GM18907 (cell line): ENCODE measurements at regions not wholly inside any gene's neighbourhood (a gene's known extent, or its start where the extent isn't known, plus 50 kb on each side); places are given as distances from the start of the nearest gene placed in this dataset.

Experiments
- ATAC-seq: cut with Tn5 transposase; IDR thresholded peaks from one replicate; pipeline ENCODE4 v1.9.1; 2021; ENCODE audit warnings: mild to moderate bottlenecking, moderate library complexity; ENCODE audit not compliant: unreplicated experiment

GRCh38 chr4:180566492-180566891 lies 1676.7 kb upstream of the TENM3 start:
- ATAC-seq: no peak

- no peak for ATAC-seq
These were observed 1676.1 kb upstream of the TENM3 start for GRCh38 chr4:180567080-180567479.

- ATAC-seq: no peak
These were observed 1671.6 kb upstream of the TENM3 start for GRCh38 chr4:180571516-180572055.

- ATAC-seq: no peak
These were observed 1665.0 kb upstream of the TENM3 start for GRCh38 chr4:180578175-180578574.

DNA sequence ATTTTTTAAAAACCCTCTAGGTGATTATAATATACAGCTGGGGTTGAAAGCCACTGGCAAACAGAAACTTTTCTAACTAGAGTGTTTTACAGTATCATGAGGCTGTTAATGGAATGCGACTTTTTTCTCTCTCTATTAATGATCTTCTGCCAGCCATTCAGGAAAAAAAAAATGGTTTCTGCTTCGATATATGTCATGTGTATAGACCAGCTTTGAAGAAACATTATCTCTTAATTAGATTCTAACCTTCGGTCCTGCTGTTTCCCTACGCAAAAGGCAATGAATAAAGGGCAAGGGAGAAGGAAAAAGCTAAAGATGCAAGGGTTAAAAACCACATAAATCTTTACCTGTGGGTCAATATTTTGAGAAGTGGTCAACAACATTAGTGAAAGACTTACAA lies 1662.1 kb upstream of the TENM3 start:
- ATAC-seq: no peak

DNA sequence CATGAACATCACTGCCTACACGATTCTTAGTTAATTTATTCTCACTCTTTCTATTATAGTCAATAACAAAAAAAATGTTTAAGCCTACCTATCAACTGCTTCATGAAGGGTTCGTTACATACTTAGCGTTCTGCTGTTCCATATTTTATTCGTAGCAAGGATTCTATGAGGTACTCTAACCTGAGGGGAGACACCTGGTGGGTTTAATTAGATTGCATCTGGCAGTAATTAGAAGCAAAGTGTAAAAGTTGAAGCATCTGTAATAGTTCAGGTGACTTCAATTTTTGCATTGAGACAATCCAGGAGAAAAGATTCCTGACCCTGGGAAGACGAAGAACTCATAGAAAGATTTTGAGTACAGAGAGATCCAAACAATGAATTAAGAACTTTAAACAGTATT lies 1655.8 kb upstream of the TENM3 start:
- no peak for ATAC-seq

GRCh38 chr4:180589575-180589974 lies 1653.6 kb upstream of the TENM3 start:
- ATAC-seq: no peak

DNA sequence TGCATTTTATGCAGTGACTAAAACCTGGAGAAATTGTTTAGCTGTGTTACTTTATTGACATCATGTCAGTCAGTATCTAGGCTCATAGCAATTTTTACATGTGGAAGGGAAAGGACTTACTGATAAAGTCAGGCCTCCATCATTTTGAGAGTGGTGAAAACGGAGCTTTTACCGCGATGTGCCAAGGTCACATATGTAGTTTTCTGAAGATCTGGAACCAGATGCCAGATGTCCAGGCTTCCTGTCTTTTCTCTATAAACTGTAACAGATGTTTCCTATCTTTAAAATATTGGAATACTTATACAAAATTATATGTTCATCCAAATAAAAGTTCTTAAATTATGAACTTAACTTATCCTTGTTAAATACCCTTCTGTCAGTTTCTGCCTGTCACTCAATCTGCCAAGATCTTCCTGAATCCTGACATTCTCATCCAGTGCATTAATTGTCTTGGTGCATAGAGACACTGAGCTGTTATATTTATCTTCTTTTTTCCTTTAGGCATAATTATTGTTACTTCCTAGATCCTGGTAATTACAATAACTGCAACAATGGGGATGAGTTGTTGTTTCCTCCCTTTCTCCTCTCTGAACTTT lies 1646.2 kb upstream of the TENM3 start:
- ATAC-seq: no peak

DNA sequence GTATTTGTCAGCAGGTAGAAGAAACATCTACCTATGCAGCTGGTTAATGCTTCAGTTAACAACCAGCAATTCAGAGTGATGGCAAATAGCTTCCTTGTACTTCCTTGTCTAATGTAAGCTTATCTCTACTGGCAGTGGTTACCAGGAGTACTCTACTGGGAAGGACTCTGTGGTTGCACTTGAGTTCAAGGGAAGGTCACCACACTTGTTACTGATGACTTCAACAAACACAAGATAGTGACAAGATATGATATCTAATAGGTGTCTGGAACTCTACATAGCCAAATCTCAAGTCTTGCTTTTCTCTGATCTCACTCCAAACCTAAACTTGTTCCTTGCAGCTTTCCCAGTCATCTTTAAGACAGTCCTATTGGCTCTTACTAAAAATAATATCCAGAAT lies 1644.9 kb upstream of the TENM3 start:
- ATAC-seq: no peak

- no peak for ATAC-seq
These were observed 1639.4 kb upstream of the TENM3 start for GRCh38 chr4:180603791-180604190.

DNA sequence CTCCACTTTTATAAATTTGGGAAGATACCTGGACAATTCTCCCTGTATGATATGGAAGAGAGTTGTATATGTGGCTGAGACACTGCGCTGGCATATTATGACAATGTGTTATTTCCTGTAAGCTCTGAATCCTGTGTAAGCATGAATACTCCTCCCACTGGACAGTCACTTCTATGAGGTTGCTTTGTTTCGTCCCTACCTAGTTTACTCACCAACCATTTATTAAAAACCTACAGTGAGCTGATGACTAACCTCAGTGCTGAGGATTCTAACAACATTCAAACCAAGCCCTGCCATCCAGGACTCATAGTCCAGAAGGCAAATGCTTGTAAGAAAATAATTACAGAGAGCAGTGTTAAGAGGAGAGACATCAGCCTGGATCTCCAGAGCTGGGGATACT lies 1632.9 kb upstream of the TENM3 start:
- ATAC-seq: no peak

DNA sequence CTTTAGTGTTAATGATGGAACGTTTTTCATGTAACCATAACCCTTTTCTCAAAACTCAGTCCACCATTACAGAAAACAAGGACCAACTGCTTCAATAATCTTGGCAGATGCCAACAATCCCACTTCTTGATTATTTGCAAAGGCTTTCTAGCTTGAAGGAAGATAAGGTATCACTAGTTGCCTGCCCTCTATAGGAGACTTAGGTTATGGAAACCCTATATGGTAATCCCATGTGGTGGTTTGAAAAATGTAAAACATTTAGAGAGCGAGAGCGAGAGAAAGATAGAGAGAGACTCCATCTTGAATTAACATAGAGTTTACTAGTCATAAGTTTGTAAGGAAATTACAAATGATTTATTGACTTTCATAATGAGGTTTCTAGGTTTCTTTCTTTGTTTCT lies 1627.5 kb upstream of the TENM3 start:
- ATAC-seq: no peak

- no peak for ATAC-seq
These were observed 1626.0 kb upstream of the TENM3 start for GRCh38 chr4:180617196-180617595.

GRCh38 chr4:180618396-180618795 lies 1624.8 kb upstream of the TENM3 start:
- ATAC-seq: no peak

DNA sequence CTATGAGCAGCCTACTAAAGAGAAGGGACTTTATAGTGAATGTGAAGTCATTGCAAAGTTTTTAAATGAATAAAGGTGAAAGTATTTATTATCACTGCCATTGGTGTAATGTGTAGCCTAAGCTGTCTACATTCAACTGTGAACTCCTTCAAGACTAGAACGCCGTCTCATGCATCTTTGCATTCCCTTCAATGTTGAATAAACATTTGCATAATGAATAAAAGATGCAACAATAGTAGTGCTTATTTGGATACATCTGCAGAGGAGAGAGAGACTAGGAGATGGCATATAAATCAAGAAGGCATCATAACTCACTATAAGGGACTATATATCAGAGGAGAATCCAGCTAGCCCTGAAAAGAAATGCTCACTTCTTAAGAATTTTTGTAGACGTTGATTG lies 1623.8 kb upstream of the TENM3 start:
- ATAC-seq: no peak

DNA sequence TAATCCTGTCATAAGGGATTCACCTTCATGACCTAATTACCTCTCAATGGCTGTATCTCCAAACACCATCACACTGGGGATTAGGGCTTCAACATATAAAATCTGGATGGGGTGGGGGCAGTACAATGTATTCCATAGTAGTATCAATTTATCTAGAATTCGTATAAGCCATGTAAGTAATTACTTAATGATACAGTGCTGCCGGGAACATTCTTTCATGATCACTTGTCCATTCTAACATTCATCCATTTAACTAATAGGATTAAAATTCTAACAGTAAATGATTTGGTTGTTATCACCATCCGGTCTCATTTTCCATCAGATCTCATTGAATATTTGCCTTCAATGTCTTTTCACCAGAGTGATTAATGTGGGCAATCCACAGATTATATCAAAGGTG lies 1620.9 kb upstream of the TENM3 start:
- no peak for ATAC-seq

- ATAC-seq: no peak
These were observed 1617.5 kb upstream of the TENM3 start for GRCh38 chr4:180625653-180626052.

- ATAC-seq: no peak
These were observed 1613.1 kb upstream of the TENM3 start for GRCh38 chr4:180630012-180630665.

- no peak for ATAC-seq
These were observed 1608.9 kb upstream of the TENM3 start for GRCh38 chr4:180634306-180634705.

DNA sequence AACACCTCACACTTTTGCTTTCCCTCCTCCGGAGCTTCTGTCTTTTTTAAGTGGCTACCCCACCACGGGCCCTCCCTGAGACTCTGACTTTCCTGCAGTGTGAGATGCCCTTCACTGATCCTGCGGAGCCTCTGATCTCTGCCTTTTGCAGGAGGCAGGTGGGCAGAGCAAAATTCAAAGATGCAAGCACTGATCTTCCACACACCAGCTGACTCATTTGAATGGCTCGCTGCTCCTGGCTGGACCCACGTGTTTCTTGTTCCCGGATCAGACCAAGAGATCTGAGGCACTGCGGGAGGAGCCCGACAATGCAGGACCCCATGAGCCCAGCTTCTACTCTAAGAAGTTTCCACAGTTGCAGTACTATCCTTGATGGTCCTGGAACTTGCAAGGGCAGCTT lies 1607.9 kb upstream of the TENM3 start:
- ATAC-seq: no peak

- ATAC-seq: no peak
These were observed 1606.4 kb upstream of the TENM3 start for GRCh38 chr4:180636696-180637404.

GRCh38 chr4:180637616-180638015 lies 1605.6 kb upstream of the TENM3 start:
- no peak for ATAC-seq
